Fibroblast of mammary gland (primary cell): ENCODE measurements at regions not wholly inside any gene's neighbourhood (a gene's known extent, or its start where the extent isn't known, plus 50 kb on each side); places are given as distances from the start of the nearest gene placed in this dataset.

Experiments used
- DNase-seq: peaks from one replicate; pipeline ENCODE4 v3.0.0-alpha.2; 2010; ENCODE audit warnings: low read depth
- H3K4me3 ChIP-seq: 2 replicates; pipeline ENCODE4 v1.5.1; 2011; ENCODE audit warnings: low read depth, mild to moderate bottlenecking, low read length, moderate library complexity; ENCODE audit not compliant: control insufficient read depth
- CTCF ChIP-seq: conservative IDR thresholded peaks from 2 replicates; pipeline ENCODE4 v1.5.1; 2011; ENCODE audit warnings: low read depth, low read length, inconsistent platforms; ENCODE audit not compliant: control insufficient read depth, insufficient read depth

- no peak for TF ChIP-seq CTCF
- no peak overlapping the region for H3K4me3 ChIP-seq
- DNase-seq, result no peak
Measured at GRCh38 chr4:34678431-34678830, 1565.9 kb downstream of the ARAP2 start.

- TF ChIP-seq CTCF, result no peak
- H3K4me3 ChIP-seq, result no peak overlapping the region
- DNase-seq, result no peak
Measured at GRCh38 chr4:34679228-34679627, 1565.1 kb downstream of the ARAP2 start.

DNA sequence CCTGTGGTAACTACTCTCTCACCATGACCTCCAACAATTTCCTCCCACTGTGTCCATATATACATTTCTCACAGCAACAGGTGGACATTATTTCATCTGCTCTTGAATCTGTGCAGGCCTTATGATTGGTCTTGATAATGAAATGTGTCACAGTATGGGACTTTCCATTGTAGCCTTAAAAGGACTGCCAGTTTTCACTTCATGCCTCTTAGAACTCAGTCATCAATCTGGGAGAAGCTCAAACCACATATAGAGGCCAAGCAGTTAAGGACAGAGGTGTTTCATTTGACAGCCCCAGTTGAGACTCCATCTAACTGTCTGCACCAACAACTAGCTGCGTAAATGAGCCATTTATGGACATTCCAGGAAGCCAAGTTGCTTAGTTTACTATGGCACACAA is 1534.8 kb downstream of the ARAP2 start:
- no peak for DNase-seq
- no peak overlapping the region for H3K4me3 ChIP-seq
- TF ChIP-seq CTCF, result no peak

DNA sequence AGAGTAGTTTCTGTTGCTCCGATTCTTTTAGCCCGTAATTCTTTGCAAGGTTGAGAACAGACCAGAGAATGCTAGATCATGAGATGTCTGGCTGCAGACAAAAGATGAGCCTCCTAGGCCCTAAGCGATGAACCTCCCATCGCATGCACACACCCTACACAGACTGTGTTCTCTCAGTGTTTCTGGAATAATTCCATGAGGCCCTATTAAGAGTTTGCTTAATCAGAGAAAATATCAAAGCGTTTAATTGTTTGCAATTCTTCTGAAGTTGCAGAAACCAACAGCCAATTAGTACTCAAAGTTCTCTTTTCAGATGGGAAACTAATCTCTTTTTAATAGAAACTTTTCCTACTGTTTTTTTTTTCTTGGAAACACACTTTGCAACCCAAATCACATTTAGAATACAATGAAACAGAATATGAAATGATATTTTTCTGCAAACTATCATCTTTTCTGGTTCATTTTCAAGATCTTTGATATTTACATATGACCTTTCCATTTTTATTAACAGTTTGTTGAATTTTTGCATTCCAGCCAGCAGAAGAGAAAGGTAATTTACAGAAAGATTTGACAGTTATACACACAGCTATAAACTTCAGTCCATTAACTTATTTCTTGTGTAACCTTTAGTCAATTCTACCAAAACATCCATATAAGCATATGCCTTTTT is 1525.6 kb downstream of the ARAP2 start:
- no peak for DNase-seq
- no peak overlapping the region for H3K4me3 ChIP-seq
- TF ChIP-seq CTCF, result no peak

- no peak overlapping the region for H3K4me3 ChIP-seq
- DNase-seq, result peak; percentile 57
- peak; percentile 49 for TF ChIP-seq CTCF
Measured at GRCh38 chr4:34720571-34720970, 1523.7 kb downstream of the ARAP2 start.

- no peak overlapping the region for H3K4me3 ChIP-seq
- DNase-seq, result no peak
- no peak for TF ChIP-seq CTCF
Measured at GRCh38 chr4:34721835-34722234, 1522.5 kb downstream of the ARAP2 start.

DNA sequence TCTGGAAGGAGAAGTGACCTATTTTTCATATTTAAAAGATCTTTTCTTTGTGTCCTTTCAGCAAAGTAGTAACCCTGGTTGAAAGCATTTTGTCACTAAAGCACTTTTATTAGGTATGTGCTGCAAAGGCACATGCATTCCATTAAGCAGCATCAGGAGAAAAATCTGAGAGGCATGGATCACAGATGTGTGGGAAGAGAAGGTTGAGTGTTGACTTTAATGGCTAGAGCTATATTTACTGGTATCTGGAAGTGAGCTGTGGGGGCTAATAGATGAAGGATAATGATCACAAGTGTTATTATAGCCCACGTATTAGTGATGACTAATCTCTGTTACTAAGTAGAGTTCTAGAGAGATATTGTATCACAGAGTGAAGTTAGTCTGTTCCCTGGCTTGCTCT is 1520.7 kb downstream of the ARAP2 start:
- peak; percentile 25 for DNase-seq
- no peak for TF ChIP-seq CTCF
- H3K4me3 ChIP-seq, result no peak overlapping the region
